ENCODE measurements at regions not wholly inside any gene's neighbourhood (a gene's known extent, or its start where the extent isn't known, plus 50 kb on each side); places are given as distances from the start of the nearest gene placed in this dataset.

- no peak for DNase-seq (ENCODE audit: low read depth)
Measured at GRCh38 chr16:65309354-65309753, 187.5 kb upstream of the CDH11 start.

GRCh38 chr16:65308506-65308905 is 186.6 kb upstream of the CDH11 start:
- DNase-seq (ENCODE audit: low read depth): no peak

GRCh38 chr16:65307286-65307685 is 185.4 kb upstream of the CDH11 start:
- DNase-seq (ENCODE audit: low read depth): no peak

GRCh38 chr16:65306722-65307121 is 184.9 kb upstream of the CDH11 start:
- no peak for DNase-seq (ENCODE audit: low read depth)

- no peak for DNase-seq (ENCODE audit: low read depth)
Measured at GRCh38 chr16:65306300-65306699, 184.4 kb upstream of the CDH11 start.

GRCh38 chr16:65305266-65305959 is 183.6 kb upstream of the CDH11 start:
- DNase-seq (ENCODE audit: low read depth): no peak

- DNase-seq (ENCODE audit: low read depth): no peak
Measured at GRCh38 chr16:65301029-65301428, 179.2 kb upstream of the CDH11 start.

GRCh38 chr16:65297453-65297852 is 175.6 kb upstream of the CDH11 start:
- DNase-seq (ENCODE audit: low read depth): no peak

- DNase-seq (ENCODE audit: low read depth): no peak
Measured at GRCh38 chr16:65295527-65295926, 173.7 kb upstream of the CDH11 start.

- no peak for DNase-seq (ENCODE audit: low read depth)
Measured at GRCh38 chr16:65294708-65295107, 172.8 kb upstream of the CDH11 start.

- DNase-seq (ENCODE audit: low read depth): no peak
Measured at GRCh38 chr16:65294165-65294564, 172.3 kb upstream of the CDH11 start.

- no peak for DNase-seq (ENCODE audit: low read depth)
Measured at GRCh38 chr16:65289022-65289421, 167.2 kb upstream of the CDH11 start.

- no peak for DNase-seq (ENCODE audit: low read depth)
Measured at GRCh38 chr16:65287307-65287706, 165.4 kb upstream of the CDH11 start.

- DNase-seq (ENCODE audit: low read depth): no peak
Measured at GRCh38 chr16:65285128-65286048, 163.5 kb upstream of the CDH11 start.

GRCh38 chr16:65284626-65285025 is 162.8 kb upstream of the CDH11 start:
- no peak for DNase-seq (ENCODE audit: low read depth)

GRCh38 chr16:65283181-65283651 is 161.4 kb upstream of the CDH11 start:
- DNase-seq (ENCODE audit: low read depth): no peak

- no peak for DNase-seq (ENCODE audit: low read depth)
Measured at GRCh38 chr16:65281586-65281985, 159.7 kb upstream of the CDH11 start.

GRCh38 chr16:65280845-65281512 is 159.1 kb upstream of the CDH11 start:
- no peak for DNase-seq (ENCODE audit: low read depth)

GRCh38 chr16:65279576-65279975 is 157.7 kb upstream of the CDH11 start:
- no peak for DNase-seq (ENCODE audit: low read depth)

GRCh38 chr16:65278874-65279273 is 157.0 kb upstream of the CDH11 start:
- DNase-seq (ENCODE audit: low read depth): no peak

- no peak for DNase-seq (ENCODE audit: low read depth)
Measured at GRCh38 chr16:65274566-65274965, 152.7 kb upstream of the CDH11 start.

GRCh38 chr16:65272699-65273414 is 151.0 kb upstream of the CDH11 start:
- no peak for DNase-seq (ENCODE audit: low read depth)

Data from stimulated activated CD4-positive, alpha-beta T cell treated with anti-CD3 and anti-CD28 coated beads, Interleukin-2, amount 100 ng/mL, for 4 hours (primary cell).